Left cardiac atrium (tissue), 4 donors: ENCODE measurements at regions not wholly inside any gene's neighbourhood (a gene's known extent, or its start where the extent isn't known, plus 50 kb on each side); places are given as distances from the start of the nearest gene placed in this dataset.

Source experiments
- ATAC-seq, 2 donors: fragments of 200-7000 bp; cut with Tn5 transposase; one replicate each; pipeline ENCODE4 v1.9.1; 2020; ENCODE audit warnings: mild to moderate bottlenecking in 2 of 2, moderate library complexity in 2 of 2
- DNase-seq: peaks from one replicate; pipeline ENCODE4 v3.0.0-alpha.2; 2020
- intact Hi-C, 2 donors: fragments of 100-400 bp; cut with DNase I; formaldehyde crosslinking; loops; one replicate each; pipeline versions ENCODE4 v1.14.1 to v1.15.1; 2022 to 2023
- donor health status: DM: no; HTN: yes; CAD: no.
- donor health status: DM: no; HTN: yes; CAD: no; lungs with severe emphysema.
- donor health status: DM: yes; HTN: yes; CAD: no.
- donor health status: Dilated cardiomyopathy.

DNA sequence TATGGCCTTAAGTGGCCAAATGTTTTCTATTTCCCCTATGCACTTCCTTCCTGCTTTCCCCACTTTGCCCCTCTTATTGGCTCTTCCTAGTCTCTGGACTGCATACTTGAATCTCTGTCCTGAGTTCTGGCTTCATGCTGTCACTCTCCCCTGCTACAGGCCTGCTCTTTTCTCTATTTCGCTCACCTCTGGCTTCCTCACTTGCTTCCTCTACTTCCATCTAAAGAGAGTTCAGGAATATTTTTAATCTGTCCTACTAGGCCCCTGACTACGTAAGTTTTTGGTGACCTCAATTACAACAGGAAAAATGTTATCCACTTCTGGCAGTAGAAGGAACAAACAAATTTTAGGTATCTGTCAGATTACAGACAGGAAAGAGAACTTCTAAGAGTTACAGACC, 65.7 kb upstream of the WDR17 start:
- intact Hi-C loops = no loop called here
- no peak for DNase-seq
- ATAC-seq = no peak

DNA sequence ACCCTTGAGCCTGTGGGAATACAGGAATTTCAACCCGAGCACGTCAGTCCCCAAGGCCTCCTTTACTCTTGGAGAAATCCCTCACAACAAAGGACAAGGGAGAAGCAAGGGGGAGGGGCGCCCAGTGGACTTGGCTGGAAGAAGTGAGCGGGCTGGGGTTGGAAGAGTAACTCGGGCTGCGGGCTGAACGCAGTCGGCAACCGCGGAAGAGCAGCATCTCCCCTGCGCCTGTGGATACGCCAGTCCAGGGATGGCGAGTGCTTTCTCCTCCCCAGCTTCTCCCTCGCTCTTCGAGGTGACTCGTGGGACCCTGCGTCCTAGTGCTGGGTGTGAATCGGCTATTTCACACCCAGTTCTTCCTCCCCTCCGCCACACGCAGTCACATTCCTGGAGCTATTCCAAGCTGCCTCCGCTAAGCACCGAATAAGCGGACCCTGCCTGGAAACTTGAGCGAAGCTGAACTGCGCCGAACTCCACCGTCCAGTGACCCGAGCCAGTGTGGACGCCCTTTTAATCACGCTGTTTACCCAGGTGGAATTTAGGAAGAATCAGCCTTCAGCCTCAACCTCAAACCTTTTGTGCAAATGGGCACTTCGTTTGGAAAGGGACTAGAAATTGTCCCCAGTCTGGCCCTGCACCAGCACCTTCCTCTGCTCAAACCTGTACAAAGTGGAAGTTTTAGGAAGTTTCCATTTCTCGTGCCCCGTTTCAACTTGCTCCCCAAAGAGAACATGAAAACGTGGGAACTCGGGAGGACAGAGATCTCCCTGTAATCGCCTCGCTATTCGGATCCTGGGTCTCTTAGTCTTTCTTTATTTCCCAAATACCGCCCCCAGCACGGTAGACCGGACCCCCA, 64.3 kb upstream of the WDR17 start:
- intact Hi-C loops = no loop called here

DNA sequence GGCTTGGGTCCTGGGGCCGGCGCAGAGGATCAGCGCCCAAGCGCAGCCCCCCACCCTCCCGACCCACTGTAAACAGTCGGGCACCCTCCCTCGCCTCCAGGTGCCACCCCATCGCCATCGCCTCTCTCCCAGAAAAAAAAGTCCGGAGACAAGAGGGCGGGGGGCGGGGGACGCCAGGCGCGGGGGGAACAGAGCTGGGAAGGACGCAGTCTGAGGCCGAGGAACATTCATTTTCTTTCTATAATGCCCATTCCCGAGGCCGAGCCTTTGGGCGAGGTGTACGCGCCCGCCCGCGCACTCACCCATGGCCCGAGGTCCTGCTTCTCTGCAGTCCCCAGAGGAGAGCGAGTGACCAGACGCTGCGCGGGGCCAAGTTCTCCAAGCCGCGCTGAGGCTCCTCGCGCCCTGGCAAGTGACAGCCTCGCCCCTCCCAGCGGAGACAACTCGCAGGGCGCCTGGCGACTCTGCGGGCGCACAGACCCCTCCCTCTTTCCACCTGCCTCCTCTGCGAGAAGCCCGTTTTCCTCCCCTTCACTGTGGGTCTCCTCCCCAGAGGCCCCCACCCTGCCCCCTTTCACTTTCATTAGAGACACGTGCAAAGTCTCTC, 63.5 kb upstream of the WDR17 start:
- DNase-seq = peak; percentile 37
- ATAC-seq = peak; percentile 47 to 65
- intact Hi-C loops = no loop called here

More for the DNA sequence above, 64.3 kb upstream of the WDR17 start:
- ATAC-seq (peak; percentile 53 to 83), DNase-seq (peak; percentile 33)

DNA sequence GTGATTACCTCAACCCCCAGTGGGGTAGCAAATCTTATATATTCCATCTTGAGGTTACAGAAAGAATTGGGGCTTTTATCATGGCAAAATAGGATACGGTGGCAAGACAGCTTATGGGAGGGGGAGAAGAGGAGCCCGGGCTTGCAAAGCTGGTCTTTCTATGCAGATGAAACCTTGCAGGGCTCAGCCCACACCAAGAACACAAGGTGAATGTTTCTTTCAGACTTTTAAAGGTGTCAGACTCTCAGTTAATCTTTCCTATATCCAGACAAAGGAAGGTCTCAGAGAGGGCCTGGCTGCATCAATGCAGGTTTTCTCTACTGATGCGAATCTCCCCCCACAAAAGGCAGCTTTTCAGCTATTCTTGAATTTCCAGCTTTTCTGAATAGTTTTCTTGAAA, 59.9 kb upstream of the WDR17 start:
- DNase-seq = no peak
- ATAC-seq = no peak
- intact Hi-C loops = no loop called here

DNA sequence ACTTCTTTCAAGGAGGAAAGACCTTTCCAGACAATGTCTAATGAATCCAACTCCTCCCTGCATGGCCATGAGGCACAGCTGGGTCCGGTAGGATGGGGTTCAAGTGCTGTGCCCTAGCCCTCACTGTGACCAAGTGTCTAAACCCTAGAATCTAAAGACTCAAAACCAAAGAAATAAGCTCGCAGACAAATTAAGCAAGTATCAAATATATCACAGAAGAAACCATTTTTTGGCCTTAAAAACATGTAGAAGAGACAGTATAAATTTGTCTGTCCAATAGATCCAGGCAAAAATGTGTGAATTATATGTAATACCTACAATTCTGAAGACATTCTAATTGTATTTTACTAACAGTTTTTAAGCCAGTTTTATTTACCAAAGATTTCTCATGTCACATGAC, 56.4 kb upstream of the WDR17 start:
- ATAC-seq (no peak), DNase-seq (no peak)
- intact Hi-C loops = no loop called here

DNA sequence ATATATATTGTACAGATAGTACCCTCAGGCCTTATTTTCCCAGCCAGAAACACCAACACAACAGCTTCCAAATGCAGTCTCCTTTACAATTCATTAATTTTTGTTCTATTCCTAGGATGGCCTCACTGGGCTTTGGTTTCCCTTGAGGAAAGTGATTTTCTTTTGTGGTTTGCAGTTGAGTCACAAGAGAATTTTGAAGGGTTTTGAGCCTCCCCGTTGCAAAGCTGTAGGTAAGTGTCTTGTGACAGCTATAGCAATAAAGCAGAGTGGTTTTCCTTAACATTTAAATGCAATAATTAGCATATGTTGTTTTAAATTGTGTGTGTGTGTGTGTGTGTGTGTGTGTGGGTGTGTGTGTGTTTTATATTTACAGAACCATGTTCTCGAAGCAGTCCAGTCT, 54.1 kb upstream of the WDR17 start:
- intact Hi-C loops = no loop called here
- DNase-seq = no peak

DNA sequence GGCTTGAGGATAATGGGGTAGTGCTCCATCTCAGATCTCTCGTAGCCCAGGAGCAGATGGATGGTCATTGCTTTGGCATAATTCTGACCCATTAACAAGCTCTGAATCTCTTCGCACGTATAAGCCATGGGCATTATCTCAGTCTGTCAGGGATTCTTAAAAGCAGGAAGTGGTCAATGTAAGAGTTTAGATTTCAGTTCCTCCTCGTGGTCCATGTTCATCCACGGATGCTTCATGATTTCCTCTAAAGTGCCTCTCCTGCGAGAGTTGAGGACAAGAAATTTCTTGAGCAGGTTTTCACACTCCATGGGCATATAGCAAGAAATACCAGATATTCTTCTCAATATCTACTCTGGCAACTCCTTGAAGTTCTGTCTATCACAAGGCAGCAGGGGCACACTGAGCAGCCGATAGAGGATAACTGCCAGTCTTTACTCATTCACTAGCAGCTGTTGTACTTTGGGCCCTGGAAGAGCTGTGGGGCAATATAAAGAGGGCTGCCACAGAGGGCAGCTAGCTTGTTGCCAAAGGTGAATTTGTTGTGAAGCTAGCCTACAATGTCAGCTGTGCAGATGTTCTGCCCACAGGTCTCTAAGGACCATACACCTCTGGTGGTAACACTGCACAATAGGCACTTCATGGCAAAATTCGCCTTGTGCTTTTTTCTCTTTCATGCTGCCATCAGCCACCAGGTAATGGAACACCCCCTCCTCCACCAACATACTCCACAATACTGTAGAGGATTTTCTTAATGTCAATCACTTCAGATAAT, 52.0 kb upstream of the WDR17 start:
- no peak for ATAC-seq
- intact Hi-C loops = no loop called here
- DNase-seq = no peak

More for the DNA sequence above, 54.1 kb upstream of the WDR17 start:
- ATAC-seq = no peak

DNA sequence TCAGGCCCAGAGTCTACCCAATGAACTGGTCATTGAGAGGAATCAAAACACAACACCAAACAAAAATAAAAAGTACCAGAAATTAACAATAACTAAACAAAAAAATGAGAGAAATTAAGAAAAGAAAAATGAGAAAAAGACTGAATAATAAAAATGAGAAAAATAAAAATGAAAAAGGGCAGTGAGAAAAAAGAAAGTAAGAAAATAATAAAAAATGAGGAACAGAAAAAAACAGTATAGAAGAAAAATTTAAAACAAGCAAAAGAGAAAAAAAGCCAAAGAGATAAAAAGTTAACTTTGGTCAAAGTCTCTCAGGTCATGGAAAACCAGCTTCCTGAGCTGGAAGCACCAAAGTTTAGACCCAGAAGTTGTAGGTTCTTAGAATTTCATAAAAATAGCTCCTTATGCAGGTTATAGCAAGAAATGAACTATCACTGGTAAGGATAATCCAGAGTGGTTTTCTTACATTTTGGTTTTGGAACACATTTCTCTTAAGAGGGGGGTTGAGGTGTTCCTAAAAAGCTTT, 51.0 kb upstream of the WDR17 start:
- intact Hi-C loops = no loop called here
- no peak for DNase-seq
- no peak for ATAC-seq
